OCI-LY7 (cell line): ENCODE measurements at regions not wholly inside any gene's neighbourhood (a gene's known extent, or its start where the extent isn't known, plus 50 kb on each side); places are given as distances from the start of the nearest gene placed in this dataset.

Experiments
- BruUV-seq: library from RNA; stranded (reverse); fragments of 400-500 nt; replicated peaks from 2 replicates; lab custom pipeline; 2021; lab: Mats Ljungman, UMichigan
- CTCF ChIA-PET: fragments of 300-600 bp; sonication (Branson Sonifier 250); formaldehyde crosslinking; loops from one replicate; lab custom pipeline; 2022; ENCODE audit warnings: antibody characterized with exemption; ENCODE audit not compliant: unreplicated experiment; lab: Charles Lee
- POLR2A ChIA-PET: fragments of 300-600 bp; sonication (Branson Sonifier 250); formaldehyde crosslinking; loops from one replicate; lab custom pipeline; 2022; ENCODE audit warnings: antibody characterized with exemption; lab: Charles Lee
- DNase-seq: peaks from one replicate; pipeline ENCODE4 v3.0.0-alpha.2; 2015; ENCODE audit warnings: low spot score
- H2AFZ ChIP-seq: fragments of 200-600 bp; sonication (generic), shearing (Covaris generic); 2 replicates; pipeline ENCODE4 v1.6.1; 2014; ENCODE audit warnings: mild to moderate bottlenecking, antibody characterized with exemption, low read length, moderate library complexity
- H3K27ac ChIP-seq: fragments of 200-600 bp; sonication (generic); 2 replicates; pipeline ENCODE4 v1.5.1; 2014; ENCODE audit warnings: mixed run types, low read depth, mild to moderate bottlenecking, moderate library complexity, low read length, inconsistent platforms; ENCODE audit not compliant: poor library complexity, severe bottlenecking
- H3K36me3 ChIP-seq: fragments of 200-600 bp; sonication (generic); 2 replicates; pipeline ENCODE4 v1.6.1; 2014; ENCODE audit warnings: mild to moderate bottlenecking, antibody characterized with exemption, low read length, moderate library complexity, mixed read lengths; ENCODE audit not compliant: insufficient read depth
- H3K4me1 ChIP-seq: fragments of 200-600 bp; sonication (generic); 2 replicates; pipeline ENCODE4 v1.5.1; 2014; ENCODE audit warnings: mild to moderate bottlenecking, low read length; ENCODE audit not compliant: insufficient read depth, poor library complexity, severe bottlenecking
- H3K4me2 ChIP-seq: fragments of 200-600 bp; sonication (generic); 2 replicates; pipeline ENCODE4 v1.6.1; 2014; ENCODE audit warnings: mild to moderate bottlenecking, low read length
- H3K4me3 ChIP-seq: fragments of 200-600 bp; sonication (generic); 2 replicates; pipeline ENCODE4 v1.5.1; 2014; ENCODE audit warnings: mild to moderate bottlenecking, low read depth, low read length; ENCODE audit not compliant: poor library complexity, severe bottlenecking
- H3K79me2 ChIP-seq: fragments of 200-600 bp; sonication (generic); 2 replicates; pipeline ENCODE4 v1.6.1; 2016; ENCODE audit warnings: low read depth, mild to moderate bottlenecking, low read length, moderate library complexity, mixed read lengths; ENCODE audit not compliant: insufficient read depth
- H3K9me2 ChIP-seq: fragments of 200-600 bp; sonication (generic); 2 replicates; pipeline ENCODE4 v1.6.1; 2016; ENCODE audit warnings: mild to moderate bottlenecking, low read length, mixed read lengths; ENCODE audit not compliant: insufficient read depth
- H3K9me3 ChIP-seq: fragments of 200-600 bp; sonication (generic); 2 replicates; pipeline ENCODE4 v1.6.1; 2014; ENCODE audit warnings: mild to moderate bottlenecking, mixed run types, low read length, mixed read lengths
- H4K20me1 ChIP-seq: fragments of 200-600 bp; sonication (generic); 2 replicates; pipeline ENCODE4 v1.6.1; 2014; ENCODE audit warnings: mild to moderate bottlenecking, antibody characterized with exemption, low read length, moderate library complexity, mixed read lengths; ENCODE audit not compliant: insufficient read depth
- CTCF ChIP-seq: fragments of 200-600 bp; sonication (generic); conservative IDR thresholded peaks from 2 replicates; pipeline ENCODE4 v1.5.1; 2014; ENCODE audit warnings: mild to moderate bottlenecking, antibody characterized with exemption, low read length, moderate library complexity, mixed read lengths
- EZH2phosphoT487 ChIP-seq: fragments of 200-600 bp; sonication (generic); IDR thresholded peaks from 2 replicates; pipeline ENCODE4 v1.6.1; 2018; ENCODE audit warnings: low read depth, borderline replicate concordance, mild to moderate bottlenecking, mixed run types, antibody characterized with exemption, low read length, moderate library complexity, mixed read lengths
- intact Hi-C: fragments of 100-400 bp; cut with micrococcal nuclease; formaldehyde crosslinking; loops from one replicate; pipeline ENCODE4 v1.10.0; 2022; ENCODE audit not compliant: unreplicated experiment

- intact Hi-C loops: no loop called here
- Histone ChIP-seq H3K4me2 (no peak overlapping the region), H3K4me3 (no peak overlapping the region), H3K4me1 (no peaks in the 10 kb centered on the region), H3K27ac (no peak overlapping the region), H3K36me3 (no peaks in the 10 kb centered on the region), H3K79me2 (no peaks in the 10 kb centered on the region), H3K9me2 (no peaks in the 10 kb centered on the region), H2AFZ (no peak overlapping the region), H4K20me1 (no peaks in the 10 kb centered on the region), H3K9me3 (no peaks in the 10 kb centered on the region)
- ChIA-PET POLR2A (interaction anchor here (0.6 kb wide), 1 partner anchor 14 kb away, joined by 5 read pairs; no protein-coding TSS in a partner anchor), CTCF (no interaction called here)
- TF ChIP-seq EZH2phosphoT487 (no peak), CTCF (no peak)
- no peak for DNase-seq
- BruUV-seq: no TSS peak
These were observed 92.5 kb upstream of the E2F3 start for GRCh38 chr6:20309186-20309585.

DNA sequence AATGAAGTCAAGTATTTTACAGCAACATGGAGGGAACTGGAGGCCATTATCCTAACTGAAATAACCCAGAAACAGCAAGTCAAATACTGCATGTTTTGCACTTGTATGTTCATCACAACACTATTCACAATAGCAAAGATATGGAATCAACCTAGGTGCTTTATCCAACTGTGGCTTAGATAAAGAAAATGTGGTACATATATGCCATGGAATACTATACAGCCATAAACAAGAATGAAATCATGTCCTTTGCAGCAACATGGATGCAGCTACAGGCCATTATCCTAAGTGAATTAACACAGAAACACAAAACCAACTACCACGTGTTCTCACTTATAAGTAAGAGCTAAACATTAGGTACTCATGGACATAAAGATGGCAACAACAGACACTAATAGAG lies 91.5 kb upstream of the E2F3 start:
- intact Hi-C loops: no loop called here
- Histone ChIP-seq H3K4me3 (no peak overlapping the region), H3K79me2 (no peaks in the 10 kb centered on the region), H3K27ac (no peak overlapping the region), H3K4me1 (no peaks in the 10 kb centered on the region), H2AFZ (no peak overlapping the region), H3K9me2 (no peaks in the 10 kb centered on the region), H3K4me2 (no peak overlapping the region), H4K20me1 (no peaks in the 10 kb centered on the region), H3K9me3 (no peaks in the 10 kb centered on the region), H3K36me3 (no peaks in the 10 kb centered on the region)
- TF ChIP-seq EZH2phosphoT487 (no peak), CTCF (no peak)
- CTCF ChIA-PET: no interaction called here
- no peak for DNase-seq
- POLR2A ChIA-PET: interaction anchor here (0.5 to 1.5 kb wide), 2 partner anchors 9 to 228 kb away, joined by 3 to 4 read pairs; no protein-coding TSS in a partner anchor
- no TSS peak for BruUV-seq

DNA sequence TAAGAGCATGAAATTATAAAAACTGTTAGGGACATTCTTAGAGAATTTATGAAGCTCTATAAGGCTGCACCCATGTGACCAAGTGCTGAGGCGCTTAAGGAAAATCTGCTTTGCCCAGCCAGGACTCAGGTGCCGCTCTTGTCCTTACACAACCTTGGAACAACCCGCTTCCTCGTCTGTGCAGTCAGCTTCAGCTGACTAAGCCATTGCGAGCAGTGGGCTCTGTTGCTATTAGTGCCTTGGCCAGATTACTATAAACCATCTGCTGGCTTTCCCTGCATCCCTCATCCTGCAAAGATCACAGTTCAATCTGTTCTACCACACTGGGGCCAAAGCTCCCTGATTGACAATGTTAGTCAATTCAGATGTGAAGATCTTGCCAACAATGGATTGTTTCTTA lies 89.1 kb upstream of the E2F3 start:
- Histone ChIP-seq H3K9me2 (no peaks in the 10 kb centered on the region), H3K4me2 (no peak overlapping the region), H3K27ac (no peak overlapping the region), H3K4me1 (no peaks in the 10 kb centered on the region), H3K4me3 (no peak overlapping the region), H3K36me3 (no peaks in the 10 kb centered on the region), H3K79me2 (no peaks in the 10 kb centered on the region), H4K20me1 (no peaks in the 10 kb centered on the region), H3K9me3 (no peaks in the 10 kb centered on the region), H2AFZ (no peak overlapping the region)
- ChIA-PET CTCF (interaction anchor here (0.9 kb wide), 1 partner anchor 10 kb away, joined by 3 read pairs; no protein-coding TSS in a partner anchor), POLR2A (no interaction called here)
- no TSS peak for BruUV-seq
- TF ChIP-seq CTCF (no peak), EZH2phosphoT487 (no peak)
- DNase-seq: no peak
- intact Hi-C loops: no loop called here
